Activated T-cell treated with anti-CD3 and anti-CD28 coated beads for 48 hours (primary cell): ENCODE measurements at regions not wholly inside any gene's neighbourhood (a gene's known extent, or its start where the extent isn't known, plus 50 kb on each side); places are given as distances from the start of the nearest gene placed in this dataset.
"Not testable (repeated sequence)": the region's sequence is repeated elsewhere in the genome, so short reads cannot be mapped to it uniquely, and the experiment has no call there.

ENCODE experiments used
- DNase-seq: peaks from one replicate; pipeline ENCODE4 v3.0.0-alpha.2; 2020; ENCODE audit warnings: low read depth

DNA sequence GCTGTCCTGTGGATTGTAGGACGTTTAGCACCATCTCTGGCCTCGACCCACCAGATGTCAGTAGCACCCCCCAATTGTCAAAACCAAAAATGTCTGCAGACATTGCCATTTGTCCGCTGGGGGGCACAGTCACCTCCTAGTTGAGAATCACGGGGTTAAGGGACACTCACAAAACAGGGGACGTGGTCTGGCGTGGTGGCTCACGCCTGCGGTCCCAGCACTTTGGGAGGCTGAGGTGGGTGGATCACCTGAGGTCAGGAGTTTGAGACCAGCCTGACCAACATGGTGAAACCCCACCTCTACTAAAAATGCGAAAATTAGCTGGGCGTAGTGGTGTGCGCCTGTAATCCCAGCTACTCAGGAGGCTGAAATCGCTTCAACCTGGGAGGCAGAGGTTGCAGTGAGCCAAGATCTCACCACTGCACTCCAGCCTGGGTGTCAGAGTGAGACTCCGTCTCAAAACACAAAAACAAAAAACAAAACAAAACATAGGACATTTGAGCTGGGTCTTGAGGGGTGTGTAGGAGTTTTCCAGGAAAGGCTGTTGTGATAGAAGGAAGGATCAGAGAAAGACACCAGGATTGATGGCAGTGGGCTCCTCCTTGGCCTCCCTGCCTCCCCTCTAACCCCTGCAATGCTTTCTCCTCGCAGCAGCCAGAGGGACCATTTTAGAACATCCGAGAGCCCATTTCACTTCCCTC lies 171.8 kb upstream of the GSE1 start:
- no peak for DNase-seq

DNA sequence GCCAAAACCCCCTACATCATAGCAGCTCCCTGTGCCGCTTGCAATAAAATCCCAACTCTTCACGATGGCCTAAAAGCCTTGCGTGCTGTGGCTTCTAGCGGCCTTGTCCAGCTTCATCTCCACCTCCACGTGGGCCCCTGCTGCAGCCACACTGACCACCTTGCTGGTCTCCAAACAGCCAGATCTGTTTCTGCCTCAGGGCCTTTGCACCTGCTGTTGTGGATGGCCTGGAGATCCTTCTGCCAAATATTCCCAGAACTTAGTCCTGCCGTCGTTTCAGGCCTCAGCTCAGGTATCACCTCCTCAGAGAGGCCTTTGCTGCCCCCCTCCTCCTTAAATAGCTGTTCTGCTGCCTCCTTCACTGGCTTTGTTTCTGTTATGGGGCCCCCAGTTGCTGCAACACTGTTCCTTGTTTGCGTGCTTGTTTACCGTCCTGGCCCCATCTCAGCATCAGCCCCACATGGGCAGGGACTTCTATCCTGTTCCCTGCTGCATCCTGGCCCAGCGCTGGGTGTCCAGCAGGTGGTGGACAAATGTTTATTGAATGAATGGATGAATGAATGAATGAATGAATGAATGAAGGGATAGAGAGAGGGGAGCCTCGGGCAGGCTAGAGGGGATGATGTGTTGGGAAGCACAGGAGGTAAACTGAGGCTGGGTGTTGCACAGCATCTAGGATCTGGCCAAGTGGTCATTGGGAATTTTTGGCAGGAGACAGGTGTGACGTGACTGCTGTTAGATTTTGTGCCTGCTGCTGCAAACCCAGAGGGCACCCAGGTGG lies 171.0 kb upstream of the GSE1 start:
- no peak for DNase-seq

DNA sequence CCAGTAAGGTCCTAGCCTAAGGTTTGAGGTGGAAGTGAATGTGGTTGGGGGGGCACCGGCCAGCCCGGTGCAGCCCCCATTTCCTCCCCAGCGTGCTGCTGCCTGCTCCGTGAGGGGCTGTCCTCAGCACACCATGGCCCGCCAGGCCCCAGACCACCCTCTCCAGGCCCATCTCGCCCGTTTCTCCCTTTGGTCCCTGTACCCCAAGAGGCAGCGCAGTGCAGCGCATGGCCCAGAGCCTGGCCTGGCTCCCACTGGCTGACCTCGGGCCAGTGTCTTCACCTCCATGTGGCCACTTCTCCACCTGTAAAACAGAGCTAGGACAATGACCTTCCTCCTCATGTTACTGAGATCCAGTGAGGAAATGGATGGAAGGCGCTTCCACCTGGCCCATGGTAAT lies 170.0 kb upstream of the GSE1 start:
- DNase-seq, result no peak

DNA sequence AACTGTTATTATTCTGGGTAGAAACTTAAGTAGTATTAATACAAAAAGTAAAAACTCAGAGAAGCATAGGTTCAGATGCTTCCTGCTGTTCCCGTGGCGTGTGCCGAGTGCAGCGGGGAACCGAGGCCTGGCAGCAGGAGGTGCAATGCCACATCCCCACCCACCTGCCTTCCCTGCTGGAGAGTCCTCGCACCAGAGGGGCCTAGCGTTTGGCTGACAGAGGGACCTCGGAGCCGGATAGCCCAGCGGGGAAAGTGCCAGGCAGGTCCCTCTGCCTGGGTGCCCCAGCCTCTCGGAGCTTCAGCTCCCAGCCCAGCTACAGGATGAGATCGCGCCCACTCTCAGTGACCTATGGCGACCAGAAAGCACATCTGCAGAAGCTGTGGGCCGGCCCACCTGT lies 169.6 kb upstream of the GSE1 start:
- no peak for DNase-seq

DNA sequence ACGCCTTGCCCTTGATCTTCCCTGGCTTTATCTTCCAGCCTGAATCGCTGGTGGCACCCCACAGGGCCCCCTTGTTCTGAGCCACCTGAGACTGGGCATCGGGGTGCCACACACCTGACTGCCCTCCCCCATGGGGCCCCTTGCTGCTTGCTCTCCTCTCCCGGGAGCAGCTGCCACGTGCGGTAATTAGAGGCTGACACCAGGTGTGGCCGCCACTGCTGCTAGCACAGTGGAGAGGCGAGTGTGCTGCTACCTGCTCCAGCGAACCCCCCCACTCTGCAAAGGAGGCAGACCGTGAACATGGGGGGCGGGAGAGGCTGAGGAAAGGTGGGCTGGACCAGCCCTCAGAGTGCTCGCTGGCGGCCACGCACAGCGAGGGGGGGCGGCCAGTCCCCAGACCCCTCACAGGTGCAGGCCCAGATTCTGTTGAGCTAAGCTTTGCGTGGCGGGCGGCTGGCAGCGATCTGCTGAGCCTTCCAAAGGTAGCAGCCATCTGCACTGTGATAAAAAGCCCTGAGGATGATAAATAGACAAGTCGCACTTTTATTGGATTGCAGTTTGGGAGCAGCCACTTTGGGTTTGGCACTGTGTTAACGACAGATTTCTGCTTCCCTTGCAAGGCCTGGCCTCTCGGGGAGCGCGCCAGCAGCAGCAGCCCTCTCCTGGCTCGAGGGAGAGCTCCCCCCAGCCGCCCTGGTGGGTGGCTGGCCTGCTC lies 167.9 kb upstream of the GSE1 start:
- no peak for DNase-seq

DNA sequence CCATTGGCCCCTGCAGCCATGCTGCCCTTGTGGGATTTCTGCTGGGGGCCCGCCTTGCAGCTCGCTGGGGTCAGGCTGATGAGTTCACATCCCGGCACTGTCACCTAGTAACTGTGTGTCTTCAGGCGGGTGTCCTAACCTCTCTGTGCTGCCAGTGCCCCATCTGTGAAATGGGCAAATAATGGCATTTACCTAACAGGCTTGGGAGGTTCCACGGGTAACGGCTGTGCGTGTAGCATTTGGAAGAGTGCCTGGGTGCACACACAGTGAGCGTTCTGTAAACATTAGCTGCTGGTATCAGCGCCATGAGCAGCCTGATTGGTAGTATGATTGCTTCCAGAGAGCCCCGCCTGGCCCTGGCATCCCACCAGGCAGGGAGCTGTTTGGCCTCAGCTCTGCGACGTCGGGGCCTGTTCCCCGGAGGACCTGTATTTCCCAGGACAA lies 167.3 kb upstream of the GSE1 start:
- DNase-seq, result no peak

DNA sequence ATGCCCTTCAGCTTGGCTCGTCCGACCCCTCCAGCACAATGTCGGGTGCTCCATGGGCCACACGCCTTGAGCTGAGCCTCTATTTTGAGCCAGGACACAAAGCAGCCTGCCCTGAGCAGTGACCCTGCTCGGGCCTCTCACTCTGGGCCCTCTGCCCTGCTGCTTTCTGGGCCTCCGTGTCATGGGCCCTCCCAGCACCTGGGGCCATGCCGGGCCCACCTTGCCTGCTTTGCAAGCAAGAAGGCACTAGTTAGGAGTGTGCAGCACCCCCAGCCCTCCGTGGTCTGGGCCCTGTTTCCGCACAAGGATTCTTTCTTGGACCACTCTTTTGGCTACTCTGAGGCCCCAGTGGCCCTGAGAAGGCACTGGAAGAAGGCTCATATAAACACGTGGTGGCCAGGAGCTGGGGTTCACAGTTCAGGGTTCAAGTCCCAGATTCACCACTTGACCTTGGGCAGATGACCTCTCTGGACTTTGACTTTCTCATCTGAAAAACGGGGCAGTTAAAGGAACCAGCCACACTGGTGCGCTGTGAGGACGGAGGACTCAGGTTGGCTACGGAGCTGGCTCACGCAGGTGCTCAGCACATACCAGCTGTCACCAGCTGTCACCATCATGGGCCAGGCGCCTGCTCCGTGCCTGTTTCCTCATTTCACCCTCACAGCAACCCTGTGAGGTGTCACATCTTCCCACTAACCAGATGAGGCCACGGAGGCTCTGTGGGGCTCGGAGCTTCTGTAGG lies 166.0 kb upstream of the GSE1 start:
- no peak for DNase-seq

DNA sequence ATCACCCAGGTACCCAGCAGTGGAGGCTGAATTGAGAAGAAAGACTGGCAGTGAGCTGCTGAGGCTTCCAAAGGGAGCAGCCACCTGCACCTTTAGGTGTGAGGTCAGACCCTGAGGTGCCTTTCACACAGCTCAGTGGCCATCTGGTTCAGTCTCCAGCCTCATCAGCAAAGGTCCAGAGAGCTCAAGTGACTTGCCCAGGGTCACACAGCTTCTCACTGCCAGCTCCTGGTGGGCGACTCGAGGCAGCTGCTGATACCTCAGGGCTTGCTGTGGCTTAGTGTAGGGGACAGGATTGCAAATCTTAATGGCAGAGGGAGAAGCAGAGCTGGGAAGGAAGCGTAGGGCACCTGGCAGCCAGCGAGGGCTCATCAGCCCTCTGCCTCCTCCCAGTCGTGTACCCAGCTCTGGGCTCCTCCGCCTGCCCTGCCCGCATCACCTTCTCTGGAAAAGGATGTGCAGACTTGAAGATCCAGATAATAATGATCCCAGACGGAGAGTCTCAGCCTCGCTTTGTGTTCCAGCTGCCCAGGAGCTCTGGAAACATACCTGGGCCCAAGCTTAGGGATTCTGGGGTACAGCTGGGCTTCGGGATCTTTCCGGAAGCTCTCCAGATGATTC lies 165.3 kb upstream of the GSE1 start:
- DNase-seq, result no peak

DNA sequence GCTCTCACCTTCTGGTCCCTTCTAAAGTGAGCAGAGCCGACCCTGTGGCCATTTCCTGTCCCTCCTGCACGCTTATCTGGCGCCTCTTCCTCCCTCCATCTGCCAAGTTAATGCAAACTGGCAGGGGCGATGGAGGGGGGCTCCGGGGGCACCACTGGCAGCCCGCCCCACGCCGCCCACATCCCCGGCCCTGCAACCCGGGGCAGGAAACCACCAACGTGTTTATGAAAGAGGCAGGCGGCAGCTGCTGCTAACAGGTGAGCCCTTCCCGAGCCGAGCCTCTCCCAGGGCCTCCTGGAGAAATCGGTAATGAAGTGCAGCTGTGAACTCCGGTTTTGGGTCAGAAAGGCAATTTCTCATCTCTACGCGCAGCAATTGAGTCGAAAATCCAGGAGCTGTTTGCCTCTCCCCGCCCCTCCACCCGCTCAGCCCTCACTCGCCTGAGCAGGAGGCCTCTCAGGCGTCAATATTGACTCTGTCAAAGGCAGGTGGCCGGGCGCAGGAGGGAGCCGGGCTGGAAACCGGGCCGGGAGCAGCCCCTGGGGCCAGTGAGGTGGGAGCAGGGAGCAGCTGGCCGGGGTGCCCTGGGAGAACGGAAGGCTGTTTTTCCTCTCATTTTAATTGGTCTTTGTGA lies 164.4 kb upstream of the GSE1 start:
- DNase-seq, result no peak

DNA sequence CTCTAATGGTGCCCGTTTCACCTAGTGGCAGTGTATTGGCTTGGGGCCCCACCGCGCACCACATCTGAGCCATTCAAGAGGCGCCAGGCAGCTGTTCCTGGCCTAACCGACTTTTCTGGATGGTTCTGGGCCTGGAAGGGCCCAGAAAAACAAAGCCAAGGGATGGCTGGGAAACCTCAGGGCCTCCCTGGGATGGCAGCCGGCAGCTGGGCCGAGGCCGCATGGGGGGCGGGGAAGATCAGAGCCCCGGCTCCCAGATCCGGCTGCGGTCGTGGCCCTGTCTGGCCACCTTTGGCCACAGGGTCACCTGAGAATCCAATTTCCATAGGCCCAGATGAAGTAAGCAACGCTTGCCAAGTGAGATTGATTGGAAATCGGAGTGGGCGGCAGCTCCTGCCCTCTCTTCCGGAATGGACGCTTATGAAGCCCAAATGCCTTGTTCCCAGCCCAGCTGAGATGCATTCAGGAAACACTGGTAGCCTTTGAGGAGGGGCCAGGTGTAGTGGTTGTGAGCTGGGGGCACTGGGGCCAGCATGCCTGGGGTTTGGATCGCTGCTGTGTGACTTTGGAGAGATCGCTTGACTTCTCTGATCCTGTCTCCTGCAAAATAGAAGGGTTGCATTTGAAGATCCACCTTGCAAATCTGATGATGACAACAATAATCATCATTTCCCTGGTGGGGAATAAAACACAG lies 163.8 kb upstream of the GSE1 start:
- no peak for DNase-seq

DNA sequence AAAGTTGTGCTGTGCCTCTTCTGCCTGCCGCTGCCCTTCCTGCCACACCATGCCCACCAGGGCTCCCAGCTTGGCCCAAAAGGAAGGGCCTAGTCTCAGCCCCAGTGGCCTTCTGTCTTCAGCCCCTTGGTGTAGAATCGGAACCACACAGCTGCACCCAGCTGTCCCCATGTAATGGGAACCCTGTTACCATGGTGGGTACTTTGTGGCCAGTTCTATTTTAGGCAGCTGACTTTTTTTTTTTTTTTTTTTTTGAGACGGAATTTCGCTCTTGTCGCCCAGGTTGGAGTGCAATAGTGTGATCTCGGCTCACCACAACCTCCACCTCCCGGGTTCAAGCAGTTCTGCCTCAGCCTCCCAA lies 163.3 kb upstream of the GSE1 start:
- no peak for DNase-seq

DNA sequence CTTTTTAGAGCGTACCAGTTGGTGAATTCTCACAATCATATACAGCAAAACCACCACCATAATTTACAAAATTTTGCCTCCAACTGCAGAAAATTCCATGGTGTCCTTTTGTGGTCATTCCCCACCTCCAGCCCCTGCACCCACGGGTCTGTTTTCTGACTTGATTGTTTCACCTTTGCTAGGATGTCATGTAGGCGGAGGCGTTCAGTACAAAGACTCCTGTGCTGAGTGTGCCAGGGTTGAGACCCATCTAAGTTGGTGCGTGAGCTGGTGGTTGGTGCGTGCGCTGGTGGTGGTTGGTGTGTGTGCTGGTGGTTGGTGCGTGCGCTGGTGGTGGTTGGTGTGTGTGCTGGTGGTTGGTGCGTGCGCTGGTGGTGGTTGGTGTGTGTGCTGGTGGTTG lies 162.0 kb upstream of the GSE1 start:
- DNase-seq, result not testable (repeated sequence)

DNA sequence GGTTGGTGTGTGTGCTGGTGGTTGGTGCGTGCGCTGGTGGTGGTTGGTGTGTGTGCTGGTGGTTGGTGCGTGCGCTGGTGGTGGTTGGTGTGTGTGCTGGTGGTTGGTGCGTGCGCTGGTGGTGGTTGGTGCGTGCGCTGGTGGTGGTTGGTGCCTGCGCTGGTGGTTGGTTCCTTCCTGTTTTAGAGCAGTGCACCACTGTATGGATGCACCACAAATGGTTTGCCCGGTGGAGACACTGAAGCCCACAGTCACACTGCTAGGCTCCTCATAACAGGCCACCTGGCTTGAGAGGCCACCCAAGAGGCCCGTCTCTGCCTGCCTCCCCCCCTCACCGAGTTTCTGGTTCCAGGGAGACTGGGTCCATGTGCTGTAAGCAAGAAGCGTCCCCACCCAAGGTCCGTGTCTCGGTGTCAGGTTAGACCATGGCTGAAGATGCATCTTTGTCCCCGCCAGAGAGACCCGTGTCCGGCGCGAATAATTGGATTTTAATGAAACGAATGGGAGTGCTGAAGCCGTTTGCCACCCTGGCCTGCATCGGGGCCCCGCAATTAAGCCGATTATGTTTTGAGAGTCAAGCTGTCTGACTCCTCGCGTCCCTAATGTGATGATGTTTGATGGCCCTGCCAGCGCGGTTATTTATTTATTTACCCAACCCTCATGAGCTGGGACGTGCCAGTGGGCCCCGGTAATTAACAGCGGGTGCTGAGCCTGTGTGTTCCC lies 161.3 kb upstream of the GSE1 start:
- DNase-seq, result no peak

DNA sequence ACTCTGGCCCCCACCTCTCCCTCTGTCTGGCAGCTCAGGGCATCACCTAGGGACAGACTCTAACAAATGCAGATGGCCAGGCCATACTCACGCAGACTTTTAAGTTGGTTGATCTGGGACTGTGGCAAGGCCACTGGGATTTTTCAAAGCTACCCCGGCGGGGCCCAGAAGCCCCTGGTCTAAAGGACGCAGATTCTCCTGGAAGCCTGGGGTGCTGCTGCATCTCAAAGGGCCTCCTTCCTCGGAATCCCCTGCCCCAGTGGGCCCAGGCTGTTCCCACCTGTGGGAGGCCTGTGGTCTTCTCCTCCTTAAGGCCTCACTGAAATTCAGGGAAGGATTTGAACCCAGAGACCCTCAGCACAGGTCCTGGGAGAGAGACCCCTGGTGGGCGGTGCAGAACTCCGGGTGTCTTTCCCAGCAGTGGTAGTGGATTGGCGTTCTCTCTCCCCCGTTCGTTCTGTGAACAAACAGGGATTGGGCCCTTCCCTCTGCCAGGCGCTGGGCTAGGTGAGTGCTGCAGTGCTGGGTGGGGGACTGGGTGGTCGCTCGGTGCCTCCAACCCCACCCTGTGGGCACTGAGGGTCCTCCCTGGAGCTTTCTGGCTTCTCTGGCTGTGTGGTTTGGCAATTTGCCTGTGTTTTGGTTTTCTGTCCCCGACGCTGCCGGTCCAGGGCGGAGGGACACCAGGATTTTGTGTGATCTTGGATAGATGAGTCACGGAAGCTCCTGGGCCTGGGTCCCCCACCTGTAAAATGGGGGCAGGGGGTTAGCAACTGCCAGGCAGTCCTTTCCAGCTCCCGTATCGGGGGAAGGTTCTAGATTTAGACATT lies 160.5 kb upstream of the GSE1 start:
- no peak for DNase-seq

DNA sequence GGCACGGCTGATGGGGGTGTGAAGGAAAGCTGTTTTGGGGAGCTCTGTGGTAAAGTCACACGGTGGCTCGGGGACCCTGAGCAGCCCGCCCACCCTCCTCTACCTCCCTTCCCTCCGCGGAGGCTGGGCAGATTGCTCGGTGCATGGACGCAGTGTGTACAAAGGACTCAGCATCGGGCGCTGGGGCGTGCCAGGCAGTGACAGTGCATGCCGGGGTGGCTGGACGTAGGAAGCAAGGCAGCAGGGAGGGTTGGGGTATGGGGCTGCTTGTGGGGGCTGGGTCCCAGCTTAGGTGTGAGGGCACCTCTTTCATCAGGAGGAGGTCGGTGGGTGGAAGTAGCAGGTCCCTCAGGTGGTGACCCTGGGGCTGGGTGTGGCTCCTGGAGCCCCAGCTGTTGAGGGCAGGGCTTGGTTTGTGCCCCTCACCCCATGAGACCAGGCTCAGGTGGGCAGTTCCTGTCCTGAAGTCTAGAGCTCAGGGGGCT lies 159.9 kb upstream of the GSE1 start:
- no peak for DNase-seq

DNA sequence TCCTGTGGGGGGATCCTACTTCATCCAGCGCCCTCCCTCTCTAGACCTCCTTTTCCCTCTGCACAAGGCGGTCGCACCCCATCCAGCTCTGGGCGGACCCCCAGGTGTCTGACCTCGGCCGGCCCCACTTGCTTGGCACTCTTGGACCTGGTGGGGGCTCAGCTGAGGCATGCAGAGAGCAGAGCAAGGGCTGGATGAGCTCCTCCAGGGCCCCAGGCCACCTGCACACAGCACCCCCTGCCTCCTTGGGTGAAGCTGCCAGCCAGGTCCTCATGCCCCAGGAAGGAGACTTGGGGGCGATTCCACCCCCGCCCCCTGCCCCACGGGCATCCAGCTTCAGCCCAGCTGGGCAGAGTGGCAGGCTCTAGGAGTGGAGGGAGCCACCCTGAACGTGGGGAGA lies 159.4 kb upstream of the GSE1 start:
- DNase-seq, result no peak

DNA sequence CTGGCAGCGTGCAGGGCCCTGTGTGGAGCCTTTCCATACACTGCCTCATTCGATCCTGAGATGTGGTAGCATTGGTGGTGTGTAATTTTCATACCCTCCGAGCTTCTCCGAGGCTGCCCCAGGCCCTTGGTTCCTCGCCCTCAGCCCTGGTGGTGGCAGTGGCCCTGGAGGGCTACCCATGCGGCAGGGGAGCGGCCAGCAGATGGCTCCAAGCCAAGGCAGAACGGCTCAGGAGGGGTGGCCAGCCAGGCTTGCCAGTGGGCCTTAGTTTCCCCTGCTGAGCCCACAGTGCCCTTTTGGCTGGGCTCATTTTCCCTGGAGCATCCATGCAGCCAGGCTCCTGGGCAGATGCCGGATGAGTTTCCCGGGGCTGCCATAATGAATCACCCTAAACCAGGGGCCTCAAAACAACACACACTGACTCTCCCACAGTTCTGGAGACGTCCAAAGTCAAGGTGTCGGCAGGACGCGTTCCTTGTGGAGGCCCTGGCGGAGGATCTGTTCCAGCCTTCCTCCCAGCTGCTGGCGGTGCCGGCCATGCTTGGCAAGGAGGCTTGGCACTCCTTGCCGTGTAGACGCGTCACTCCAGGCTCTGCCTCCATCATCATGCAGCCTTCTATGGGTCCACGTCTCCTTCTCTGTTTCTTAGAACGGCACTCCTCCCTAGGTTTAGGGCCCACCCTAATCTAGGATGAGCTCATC lies 158.8 kb upstream of the GSE1 start:
- DNase-seq, result no peak

DNA sequence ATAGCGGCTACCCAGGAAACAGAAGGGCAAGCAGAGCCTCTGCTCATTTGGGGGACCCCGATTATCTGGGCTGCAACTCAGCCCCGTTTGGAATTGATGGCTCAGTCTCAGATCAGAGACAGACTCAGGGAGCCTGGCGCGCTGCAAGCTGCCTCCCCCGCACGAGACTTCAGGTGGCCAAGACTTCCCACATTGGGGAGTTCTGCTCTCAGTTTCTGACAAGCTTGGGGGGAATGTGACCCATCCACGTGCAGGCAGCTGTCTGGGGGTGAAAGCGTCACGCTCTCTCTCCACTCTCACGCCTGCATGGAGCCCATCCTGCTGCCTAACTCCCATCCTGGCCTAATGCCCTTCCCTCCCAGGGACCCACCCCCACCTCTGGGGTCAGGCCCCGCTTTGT lies 157.6 kb upstream of the GSE1 start:
- no peak for DNase-seq

DNA sequence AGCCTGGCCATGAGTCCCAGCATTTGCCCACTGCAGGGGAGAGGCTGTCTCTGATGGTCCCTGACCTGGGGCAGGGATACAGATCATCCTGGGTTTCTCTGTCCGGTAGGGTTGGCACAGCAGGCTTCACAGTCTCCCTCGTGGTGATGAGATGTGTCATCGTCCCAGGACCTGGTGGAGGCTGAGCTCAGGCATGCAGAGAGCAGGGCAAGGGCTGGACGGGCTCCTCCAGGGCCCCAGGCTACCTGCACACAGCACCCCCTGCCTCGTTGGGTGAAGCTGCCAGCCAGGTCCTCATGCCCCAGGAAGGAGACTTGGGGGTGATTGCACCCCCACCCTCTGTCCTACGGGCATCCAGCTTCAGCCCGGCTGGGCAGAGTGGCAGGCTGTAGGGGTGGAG lies 155.8 kb upstream of the GSE1 start:
- no peak for DNase-seq
